ENCODE measurements at regions not wholly inside any gene's neighbourhood (a gene's known extent, or its start where the extent isn't known, plus 50 kb on each side); places are given as distances from the start of the nearest gene placed in this dataset.

DNA sequence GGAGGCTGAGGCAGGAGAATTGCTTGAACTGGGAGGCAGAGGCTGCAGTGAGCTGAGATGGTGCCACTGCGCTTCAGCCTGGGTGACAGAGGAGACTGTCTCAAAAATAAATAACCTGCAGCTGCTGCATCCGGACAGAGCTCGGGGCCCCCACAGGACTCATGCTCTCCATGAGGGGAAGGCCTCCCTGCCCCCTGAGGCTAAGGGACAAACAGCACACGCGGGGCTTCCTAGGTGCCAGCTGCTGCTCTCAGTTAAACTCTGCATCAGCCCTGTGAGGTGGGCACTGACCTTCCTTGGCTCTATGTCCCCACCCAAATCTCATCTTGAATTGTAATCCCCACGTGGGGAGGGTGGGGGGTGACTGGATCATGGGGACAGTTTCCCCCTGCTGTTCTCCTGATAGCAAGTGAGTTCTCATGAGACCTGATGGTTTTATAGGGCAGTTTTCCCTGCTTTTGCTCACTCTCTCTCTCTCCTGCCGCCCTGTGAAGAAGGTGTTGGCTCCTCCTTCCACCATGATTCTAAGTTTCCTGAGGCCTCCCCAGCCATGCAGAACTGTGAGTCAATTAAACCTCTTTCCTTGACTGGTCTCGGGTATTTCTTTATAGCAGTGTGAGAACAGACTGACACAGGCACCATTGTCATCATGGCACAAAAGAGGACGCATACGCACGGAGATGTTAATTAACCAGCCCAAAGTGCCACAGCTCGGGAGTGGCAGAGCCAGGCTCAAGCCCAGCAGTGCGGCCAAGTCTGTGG lies 49.9 kb upstream of the TAF1B start:
- H3K4me3 ChIP-seq (ENCODE audit: low read length), result no peak overlapping the region
- no peak for TF ChIP-seq ZNF274 (IDR thresholded peaks at IDR 0.05; ENCODE audit: low read depth, low read length)
